NT2/D1 (cell line): ENCODE measurements at regions not wholly inside any gene's neighbourhood (a gene's known extent, or its start where the extent isn't known, plus 50 kb on each side); places are given as distances from the start of the nearest gene placed in this dataset.

Experiments used
- SUZ12 ChIP-seq: IDR thresholded peaks from 2 replicates; pipeline ENCODE4 v1.6.1; 2011; ENCODE audit not compliant: insufficient read length, insufficient read depth; ENCODE audit errors: extremely low read depth
- ZNF274 ChIP-seq: IDR thresholded peaks from 2 replicates; pipeline ENCODE4 v1.6.1; 2011; ENCODE audit warnings: mild to moderate bottlenecking, low read depth, low read length

- TF ChIP-seq SUZ12 (no peak), ZNF274 (no peak)
Observed at GRCh38 chr4:22901631-22902030, 208.9 kb downstream of the GBA3 start.
